ENCODE measurements at regions not wholly inside any gene's neighbourhood (a gene's known extent, or its start where the extent isn't known, plus 50 kb on each side); places are given as distances from the start of the nearest gene placed in this dataset.

DNA sequence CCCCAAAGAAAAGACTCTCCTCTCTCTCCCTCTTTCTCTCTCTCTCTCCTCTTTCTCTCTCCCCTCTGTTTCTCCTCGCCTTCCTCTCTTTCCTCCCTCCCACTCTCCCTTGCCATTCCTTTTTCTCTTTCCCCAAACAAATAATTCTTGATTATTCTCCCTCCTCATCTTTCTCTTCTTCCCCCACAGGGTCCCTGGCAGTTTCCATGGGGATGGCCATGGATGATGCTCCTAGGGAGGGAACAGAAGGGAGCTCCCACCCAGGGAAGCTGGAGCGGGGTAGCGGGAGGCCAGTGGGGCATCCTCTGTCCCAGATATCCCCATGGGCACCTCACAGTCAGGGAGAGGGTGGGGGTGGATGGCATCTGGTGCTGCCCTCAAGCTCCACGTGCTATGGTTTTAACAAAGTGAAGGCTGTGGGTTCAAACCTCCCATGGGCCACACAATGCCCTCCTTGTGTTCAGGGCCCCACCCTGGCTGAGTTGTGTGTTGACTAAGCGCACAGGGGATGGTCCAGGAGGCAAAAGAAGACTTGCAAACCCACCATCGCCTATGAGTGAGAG, 266.4 kb downstream of the BUD13 start:
- no peak for DNase-seq (ENCODE audit: low spot score, unreplicated experiment)
- H3K4me1 Mint-ChIP-seq (ENCODE audit: low read depth), result peaks cover 3% of the 10 kb centered on the region

DNA sequence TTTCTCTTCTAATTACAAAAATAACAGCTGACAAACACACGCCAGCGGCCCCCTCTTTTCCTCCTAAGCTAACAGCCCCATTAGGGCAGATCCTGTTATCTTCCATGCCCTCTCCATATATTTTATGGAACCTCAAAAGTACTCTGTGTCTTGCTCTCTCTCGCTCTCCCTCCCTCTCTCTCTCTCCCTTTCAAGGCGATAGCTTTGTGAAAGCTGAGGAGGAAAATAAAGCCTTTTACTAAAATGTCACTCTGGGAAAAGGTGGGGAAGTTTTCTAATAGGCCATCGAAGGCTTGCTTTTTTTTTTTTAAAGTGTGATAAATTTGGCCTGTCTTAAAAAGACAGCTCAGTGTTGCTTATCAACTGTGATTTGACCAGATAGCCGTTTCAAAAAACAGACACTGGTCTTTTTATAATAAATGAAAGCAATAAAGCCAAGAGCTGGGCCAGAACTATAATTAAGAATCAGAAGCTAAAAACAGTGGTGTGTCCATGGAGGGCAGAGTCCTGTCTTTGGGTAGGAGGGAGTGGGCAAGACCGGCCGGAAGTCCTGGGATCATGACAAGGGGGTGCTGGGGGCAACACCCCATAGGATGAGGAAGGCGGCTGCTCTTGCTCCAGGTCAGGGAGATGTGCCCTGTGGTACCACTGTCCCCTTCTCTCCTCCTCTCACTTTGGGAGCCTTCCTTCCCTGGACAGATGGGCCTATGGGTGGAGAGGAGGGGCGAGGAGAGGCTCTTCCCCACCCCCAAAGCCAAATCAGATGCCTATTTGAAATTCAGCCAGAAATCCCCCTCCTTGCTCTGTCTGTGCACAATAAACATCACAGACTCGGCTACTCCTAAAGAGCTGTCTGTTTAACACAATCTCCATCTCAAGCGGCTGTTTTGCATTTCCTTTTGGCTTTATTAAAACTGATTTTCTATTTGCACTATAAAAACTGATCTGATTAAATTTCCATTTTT, 267.2 kb downstream of the BUD13 start:
- peaks cover 84% of the 10 kb centered on the region for H3K27me3 Mint-ChIP-seq
- no peak overlapping the region for H3K4me3 Mint-ChIP-seq (ENCODE audit: low read depth)
- TF ChIP-seq, protein P1, sequence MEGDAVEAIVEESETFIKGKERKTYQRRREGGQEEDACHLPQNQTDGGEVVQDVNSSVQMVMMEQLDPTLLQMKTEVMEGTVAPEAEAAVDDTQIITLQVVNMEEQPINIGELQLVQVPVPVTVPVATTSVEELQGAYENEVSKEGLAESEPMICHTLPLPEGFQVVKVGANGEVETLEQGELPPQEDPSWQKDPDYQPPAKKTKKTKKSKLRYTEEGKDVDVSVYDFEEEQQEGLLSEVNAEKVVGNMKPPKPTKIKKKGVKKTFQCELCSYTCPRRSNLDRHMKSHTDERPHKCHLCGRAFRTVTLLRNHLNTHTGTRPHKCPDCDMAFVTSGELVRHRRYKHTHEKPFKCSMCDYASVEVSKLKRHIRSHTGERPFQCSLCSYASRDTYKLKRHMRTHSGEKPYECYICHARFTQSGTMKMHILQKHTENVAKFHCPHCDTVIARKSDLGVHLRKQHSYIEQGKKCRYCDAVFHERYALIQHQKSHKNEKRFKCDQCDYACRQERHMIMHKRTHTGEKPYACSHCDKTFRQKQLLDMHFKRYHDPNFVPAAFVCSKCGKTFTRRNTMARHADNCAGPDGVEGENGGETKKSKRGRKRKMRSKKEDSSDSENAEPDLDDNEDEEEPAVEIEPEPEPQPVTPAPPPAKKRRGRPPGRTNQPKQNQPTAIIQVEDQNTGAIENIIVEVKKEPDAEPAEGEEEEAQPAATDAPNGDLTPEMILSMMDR (IDR thresholded peaks at IDR 0.05; ENCODE audit: unreplicated experiment), result no peak
- no peaks in the 10 kb centered on the region for H3K9me3 Mint-ChIP-seq (ENCODE audit: low read depth)
- no peak for DNase-seq (ENCODE audit: low spot score, unreplicated experiment)
- peaks cover 3% of the 10 kb centered on the region for H3K4me1 Mint-ChIP-seq (ENCODE audit: low read depth)
- no peaks in the 10 kb centered on the region for H3K36me3 Mint-ChIP-seq (ENCODE audit: insufficient read depth)
- H3K27ac Mint-ChIP-seq, result no peak overlapping the region

More for the DNA sequence above, 266.4 kb downstream of the BUD13 start:
- H3K27ac Mint-ChIP-seq, result no peak overlapping the region
- H3K9me3 Mint-ChIP-seq (ENCODE audit: low read depth), result no peaks in the 10 kb centered on the region
- no peaks in the 10 kb centered on the region for H3K36me3 Mint-ChIP-seq (ENCODE audit: insufficient read depth)
- TF ChIP-seq, protein P1 (IDR thresholded peaks at IDR 0.05; ENCODE audit: unreplicated experiment), result no peak
- no peak overlapping the region for H3K4me3 Mint-ChIP-seq (ENCODE audit: low read depth)
- peaks cover 77% of the 10 kb centered on the region for H3K27me3 Mint-ChIP-seq

- Mint-ChIP-seq H3K36me3 (ENCODE audit: insufficient read depth) (no peaks in the 10 kb centered on the region), H3K4me1 (ENCODE audit: low read depth) (peaks cover 3% of the 10 kb centered on the region), H3K4me3 (ENCODE audit: low read depth) (no peak overlapping the region), H3K27ac (no peak overlapping the region), H3K27me3 (peaks cover 81% of the 10 kb centered on the region), H3K9me3 (ENCODE audit: low read depth) (no peaks in the 10 kb centered on the region)
- no peak for DNase-seq (ENCODE audit: low spot score, unreplicated experiment)
- TF ChIP-seq, protein P1 (IDR thresholded peaks at IDR 0.05; ENCODE audit: unreplicated experiment), result no peak
Measured at GRCh38 chr11:116504541-116505297, 268.1 kb downstream of the BUD13 start.

- Mint-ChIP-seq H3K4me1 (ENCODE audit: low read depth) (peaks cover 3% of the 10 kb centered on the region), H3K36me3 (ENCODE audit: insufficient read depth) (no peaks in the 10 kb centered on the region), H3K9me3 (ENCODE audit: low read depth) (no peaks in the 10 kb centered on the region), H3K27me3 (peaks cover 78% of the 10 kb centered on the region), H3K4me3 (ENCODE audit: low read depth) (no peak overlapping the region), H3K27ac (no peak overlapping the region)
- TF ChIP-seq, protein P1 (IDR thresholded peaks at IDR 0.05; ENCODE audit: unreplicated experiment), result no peak
- no peak for DNase-seq (ENCODE audit: low spot score, unreplicated experiment)
Measured at GRCh38 chr11:116503216-116504160, 269.3 kb downstream of the BUD13 start.

Data from progenitor cell of endocrine pancreas (in vitro differentiated cells).